NCI-H748 (cell line): ENCODE measurements at regions not wholly inside any gene's neighbourhood (a gene's known extent, or its start where the extent isn't known, plus 50 kb on each side); places are given as distances from the start of the nearest gene placed in this dataset.
A peak's percentile ranks its signal among the peaks of the same experiment; 100 is the strongest.

Experiments
- DNase-seq: peaks from one replicate; lab custom pipeline; 2025; ENCODE audit not compliant: unreplicated experiment; lab: John Stamatoyannopoulos, UW

GRCh38 chr9:13607481-13608441, 328.3 kb upstream of the MPDZ start:
- no peak for DNase-seq

- no peak for DNase-seq
Measured at GRCh38 chr9:13606586-13606985, 327.1 kb upstream of the MPDZ start.

- DNase-seq: no peak
Measured at GRCh38 chr9:13603921-13604320, 324.4 kb upstream of the MPDZ start.

- no peak for DNase-seq
Measured at GRCh38 chr9:13598738-13599137, 319.2 kb upstream of the MPDZ start.

GRCh38 chr9:13597427-13597826, 317.9 kb upstream of the MPDZ start:
- no peak for DNase-seq

GRCh38 chr9:13597004-13597403, 317.5 kb upstream of the MPDZ start:
- no peak for DNase-seq

GRCh38 chr9:13596383-13596970, 317.0 kb upstream of the MPDZ start:
- DNase-seq: no peak

- no peak for DNase-seq
Measured at GRCh38 chr9:13590996-13591395, 311.5 kb upstream of the MPDZ start.

- no peak for DNase-seq
Measured at GRCh38 chr9:13589034-13589737, 309.7 kb upstream of the MPDZ start.

- peak; percentile 20 for DNase-seq
Measured at GRCh38 chr9:13588151-13589033, 308.9 kb upstream of the MPDZ start.

GRCh38 chr9:13587571-13587970, 308.1 kb upstream of the MPDZ start:
- DNase-seq: peak; percentile 86

- DNase-seq: peak; percentile 69
Measured at GRCh38 chr9:13586587-13587374, 307.3 kb upstream of the MPDZ start.

- DNase-seq: peak; percentile 11
Measured at GRCh38 chr9:13580760-13581159, 301.3 kb upstream of the MPDZ start.

GRCh38 chr9:13580131-13580530, 300.6 kb upstream of the MPDZ start:
- no peak for DNase-seq

GRCh38 chr9:13576101-13576500, 296.6 kb upstream of the MPDZ start:
- no peak for DNase-seq

GRCh38 chr9:13575558-13575957, 296.1 kb upstream of the MPDZ start:
- no peak for DNase-seq

GRCh38 chr9:13570068-13570974, 290.8 kb upstream of the MPDZ start:
- DNase-seq: no peak

- DNase-seq: no peak
Measured at GRCh38 chr9:13569602-13570067, 290.1 kb upstream of the MPDZ start.
